Renal cortex interstitium (tissue), 11 donors: ENCODE measurements at regions not wholly inside any gene's neighbourhood (a gene's known extent, or its start where the extent isn't known, plus 50 kb on each side); places are given as distances from the start of the nearest gene placed in this dataset.
"Not testable (repeated sequence)": the region's sequence is repeated elsewhere in the genome, so short reads cannot be mapped to it uniquely, and the experiment has no call there.

ENCODE experiments used
- DNase-seq, 11 donors: peaks; one replicate each; pipeline ENCODE4 v3.0.0-alpha.2; 2013; ENCODE audit warnings: low read depth in 9 of 11, low spot score in 4 of 11; ENCODE audit errors: extremely low read depth in 1 of 11

- no peak for DNase-seq
These were observed 166.3 kb upstream of the DTNBP1 start for GRCh38 chr6:15829156-15829555.

DNA sequence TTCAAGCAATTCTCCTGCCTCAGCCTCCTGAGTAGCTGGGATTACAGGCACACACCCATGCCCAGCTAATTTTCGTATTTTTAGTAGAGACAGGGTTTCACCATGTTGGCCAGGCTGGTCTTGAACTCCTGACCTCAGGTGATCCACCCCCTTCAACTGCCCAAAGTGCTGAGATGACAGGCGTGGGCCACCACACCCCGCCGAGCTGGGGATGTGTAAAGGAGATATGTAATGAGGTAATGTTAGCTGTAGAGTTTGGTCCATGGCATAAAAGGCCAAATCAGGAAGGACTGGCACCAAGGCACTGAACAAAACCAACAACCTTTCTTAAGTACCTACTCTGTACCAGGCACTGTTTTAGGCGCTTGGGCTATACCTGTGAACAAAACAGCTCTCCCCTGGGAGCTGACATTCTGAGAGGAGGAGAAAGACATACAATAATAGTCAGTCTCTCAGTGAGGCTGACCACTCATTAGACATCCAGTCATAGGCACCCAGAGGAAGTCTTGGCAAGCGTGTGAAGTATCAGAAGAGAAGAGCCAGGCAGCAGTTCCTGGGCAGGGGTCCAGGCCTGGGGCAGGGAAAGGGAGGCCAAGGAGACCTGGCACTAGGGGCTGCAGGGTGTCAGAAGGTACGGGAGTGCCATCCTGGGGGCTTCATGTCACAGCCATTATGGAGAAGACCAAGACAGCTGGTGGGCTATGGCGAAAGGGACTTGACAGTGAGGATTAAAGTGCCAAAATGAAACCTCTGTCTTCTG, 164.8 kb upstream of the DTNBP1 start:
- no peak for DNase-seq

DNA sequence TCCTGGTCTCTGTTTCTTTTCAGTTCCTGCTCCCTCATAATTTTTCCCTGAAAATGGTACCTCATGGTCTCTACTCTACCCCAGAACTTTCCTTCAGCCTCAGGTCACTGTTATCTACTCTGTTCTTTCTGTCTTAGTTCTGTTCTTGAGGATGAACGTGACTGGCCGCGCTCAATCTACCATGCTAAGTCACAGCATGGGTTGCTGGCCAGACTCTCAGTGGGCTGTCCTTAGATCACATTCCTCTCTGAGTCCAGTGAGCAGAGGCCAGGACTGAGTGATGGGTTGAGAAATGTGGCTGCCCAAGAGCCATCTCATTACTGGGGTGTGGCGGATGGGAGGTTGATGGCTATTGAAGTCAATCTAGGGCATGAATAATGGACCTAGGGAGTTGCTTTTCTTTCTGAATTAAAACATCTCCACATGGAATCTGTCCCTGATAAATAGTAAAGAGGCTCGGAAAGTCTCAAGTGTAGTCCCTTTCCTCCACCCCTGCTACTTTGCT, 164.0 kb upstream of the DTNBP1 start:
- no peak for DNase-seq

DNA sequence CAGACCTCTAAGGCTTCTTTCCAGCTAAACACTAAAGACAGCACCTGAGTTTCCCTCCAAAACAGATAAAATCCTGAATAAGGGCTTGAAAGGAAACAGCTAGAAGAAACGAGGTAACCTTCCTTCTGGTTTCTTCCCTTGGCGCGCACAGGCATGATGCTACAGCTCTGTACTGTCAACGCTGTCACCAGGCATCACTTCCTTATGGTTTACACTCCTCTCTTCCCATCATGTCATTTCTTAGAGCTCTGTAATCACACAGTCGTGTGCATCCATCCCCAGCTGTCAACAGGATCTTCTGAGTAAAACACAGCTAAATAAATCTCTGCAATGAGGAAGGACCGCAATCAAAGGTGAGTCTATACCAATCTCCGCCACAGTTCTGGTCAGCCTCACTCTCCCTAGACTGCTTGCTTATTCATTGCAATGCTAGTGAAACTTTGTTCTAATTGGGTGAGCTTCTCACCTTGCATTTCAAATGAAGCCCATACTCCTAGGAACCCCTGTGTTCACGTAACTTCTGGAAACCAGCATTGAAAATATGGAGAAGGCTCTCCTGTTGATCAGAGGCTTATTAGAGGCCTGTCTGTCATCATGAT, 162.6 kb upstream of the DTNBP1 start:
- no peak for DNase-seq

DNA sequence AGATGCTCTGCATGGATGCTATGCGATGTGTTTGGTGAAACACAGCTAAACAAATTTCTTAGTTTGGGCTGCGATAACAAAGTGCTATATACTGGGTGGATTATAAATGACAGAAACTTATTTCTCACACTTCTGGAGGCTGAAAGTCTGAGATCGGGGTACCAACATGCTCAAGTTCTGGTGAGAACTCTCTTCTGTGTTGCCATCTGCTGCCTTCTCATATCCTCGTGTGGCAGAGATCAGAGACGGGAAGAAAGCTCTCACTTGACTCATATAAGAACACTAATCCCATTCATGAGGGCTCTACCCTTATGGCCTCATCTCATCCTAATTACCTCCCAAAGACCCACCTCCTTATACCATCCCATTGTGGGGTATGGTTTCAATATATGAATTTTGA, 162.0 kb upstream of the DTNBP1 start:
- no peak for DNase-seq

DNA sequence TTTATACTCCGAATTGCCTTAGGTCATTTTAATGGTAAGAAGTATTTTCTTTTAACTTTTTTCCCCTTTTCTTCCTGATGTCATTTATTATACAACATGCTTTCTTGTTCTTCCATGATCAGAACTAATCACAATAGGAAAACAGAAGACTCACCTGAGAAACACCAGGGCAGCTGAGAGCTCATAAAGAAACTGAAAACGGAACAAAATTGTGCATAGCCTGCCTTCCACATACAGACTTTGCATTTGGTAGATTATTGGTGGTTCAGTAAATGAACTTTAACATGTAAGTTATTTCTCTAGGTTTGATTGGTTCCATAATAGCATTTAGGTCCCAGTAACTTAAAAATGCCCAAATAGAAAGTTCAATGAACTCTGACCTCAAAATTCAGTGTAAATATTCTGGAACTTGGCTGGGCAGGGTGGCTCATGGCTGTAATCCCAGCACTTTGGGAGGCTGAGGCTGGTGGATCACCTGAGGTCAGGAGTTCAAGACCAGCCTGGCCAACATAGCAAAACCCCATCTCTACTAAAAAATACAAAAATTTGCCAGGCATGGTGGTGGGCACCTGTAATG, 161.1 kb upstream of the DTNBP1 start:
- no peak for DNase-seq

DNA sequence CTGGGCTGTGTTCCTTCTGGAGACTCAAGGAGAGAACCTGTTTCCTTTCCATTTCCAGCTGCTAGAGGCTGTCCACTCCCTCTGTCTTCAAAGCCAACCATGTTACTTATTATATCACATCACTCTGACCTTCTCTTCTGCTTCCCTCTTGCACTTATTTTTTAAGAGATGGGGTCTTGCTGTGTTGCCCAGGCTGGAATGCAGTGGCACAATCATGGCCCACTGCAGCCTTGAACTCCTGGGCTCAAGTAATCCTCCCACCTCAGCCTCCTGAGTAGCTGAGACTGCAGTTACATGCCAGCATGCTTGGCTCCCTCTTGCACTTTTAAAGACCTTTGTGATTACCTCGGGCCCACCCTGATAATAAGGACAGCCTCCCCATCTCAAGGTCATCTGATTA, 160.0 kb upstream of the DTNBP1 start:
- DNase-seq = no peak

- no peak for DNase-seq
These were observed 157.0 kb upstream of the DTNBP1 start for GRCh38 chr6:15819841-15820240.

DNA sequence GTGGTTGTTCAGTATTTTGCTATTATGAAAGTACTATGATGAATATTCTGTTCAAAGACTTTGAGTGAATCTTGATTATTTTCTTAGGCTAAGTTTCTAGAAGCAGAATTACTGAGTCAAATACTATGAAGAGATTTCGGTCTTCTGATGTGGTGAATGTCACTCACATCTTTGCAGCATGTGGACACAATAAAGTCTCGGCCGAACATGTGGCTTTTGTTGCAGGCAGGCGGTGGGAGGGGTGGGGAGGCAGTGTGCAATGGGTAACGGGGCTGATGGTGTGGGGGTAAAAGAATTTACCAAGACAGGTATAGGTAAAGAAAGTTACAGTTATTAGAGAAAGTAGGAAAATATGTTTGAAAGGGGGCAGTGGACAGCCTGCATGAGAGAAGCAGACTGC, 156.4 kb upstream of the DTNBP1 start:
- DNase-seq = no peak

GRCh38 chr6:15818491-15818890, 155.7 kb upstream of the DTNBP1 start:
- no peak for DNase-seq

DNA sequence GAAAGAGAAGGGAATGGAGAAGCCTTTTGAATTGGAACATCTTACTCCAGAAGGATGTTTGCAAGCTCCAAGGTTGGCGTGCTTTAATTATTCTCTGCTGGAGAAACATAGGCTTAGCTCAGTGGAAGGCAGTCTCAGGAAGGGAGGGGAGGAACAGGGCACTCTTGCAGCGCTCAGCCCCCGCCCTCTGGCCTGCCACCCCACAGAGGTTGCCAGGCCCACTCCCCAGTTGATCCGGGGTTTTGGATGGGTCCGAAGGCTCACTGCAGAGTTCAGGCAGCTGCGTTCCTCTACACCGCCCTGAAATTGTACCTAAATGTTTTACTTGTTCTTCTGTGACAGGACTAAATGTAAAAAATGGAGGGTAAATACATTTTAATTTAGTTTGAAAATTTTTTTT, 155.2 kb upstream of the DTNBP1 start:
- no peak for DNase-seq

DNA sequence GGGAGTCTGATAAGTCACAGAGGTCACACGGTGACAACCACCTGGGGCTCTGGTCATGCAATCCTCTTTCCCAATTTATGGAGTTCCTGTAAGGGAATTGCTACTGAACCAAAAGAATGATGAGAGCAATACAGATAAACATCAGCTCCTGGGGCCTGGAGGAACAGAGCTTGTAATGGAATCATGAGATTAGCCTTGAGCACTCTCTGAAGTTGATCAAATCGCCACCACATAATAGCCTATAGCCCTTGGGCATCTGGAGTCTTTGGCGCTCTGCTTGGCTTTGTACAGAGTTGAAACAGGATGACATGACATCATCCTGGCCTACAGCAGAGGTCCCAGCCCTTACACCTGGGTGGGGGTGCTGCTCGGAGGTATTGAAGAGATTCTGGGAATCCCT, 154.3 kb upstream of the DTNBP1 start:
- no peak for DNase-seq

GRCh38 chr6:15816661-15817060, 153.8 kb upstream of the DTNBP1 start:
- no peak for DNase-seq

- DNase-seq = not testable (repeated sequence)
These were observed 150.9 kb upstream of the DTNBP1 start for GRCh38 chr6:15813698-15814097.

DNA sequence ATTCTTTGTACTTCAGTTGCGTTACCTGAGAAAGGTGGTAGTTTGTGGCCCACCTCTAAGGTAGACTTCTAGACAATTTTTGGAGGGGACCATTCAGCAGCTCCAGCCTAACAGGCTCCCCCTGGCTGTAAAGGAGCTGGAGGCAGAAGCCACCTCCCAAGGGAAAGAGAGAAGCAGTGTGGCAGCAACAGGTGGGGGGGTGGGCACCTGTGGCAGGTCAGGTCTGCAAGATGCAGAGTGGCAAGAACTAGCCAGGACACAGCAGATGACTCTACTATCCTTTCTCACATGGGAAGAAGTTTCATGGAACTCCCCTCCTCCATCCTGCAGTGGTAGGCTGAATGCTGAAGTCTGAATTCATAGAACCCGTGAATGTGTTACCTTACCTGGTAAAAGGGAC, 148.3 kb upstream of the DTNBP1 start:
- no peak for DNase-seq

GRCh38 chr6:15810618-15811017, 147.8 kb upstream of the DTNBP1 start:
- no peak for DNase-seq

GRCh38 chr6:15809367-15809766, 146.5 kb upstream of the DTNBP1 start:
- DNase-seq = no peak

DNA sequence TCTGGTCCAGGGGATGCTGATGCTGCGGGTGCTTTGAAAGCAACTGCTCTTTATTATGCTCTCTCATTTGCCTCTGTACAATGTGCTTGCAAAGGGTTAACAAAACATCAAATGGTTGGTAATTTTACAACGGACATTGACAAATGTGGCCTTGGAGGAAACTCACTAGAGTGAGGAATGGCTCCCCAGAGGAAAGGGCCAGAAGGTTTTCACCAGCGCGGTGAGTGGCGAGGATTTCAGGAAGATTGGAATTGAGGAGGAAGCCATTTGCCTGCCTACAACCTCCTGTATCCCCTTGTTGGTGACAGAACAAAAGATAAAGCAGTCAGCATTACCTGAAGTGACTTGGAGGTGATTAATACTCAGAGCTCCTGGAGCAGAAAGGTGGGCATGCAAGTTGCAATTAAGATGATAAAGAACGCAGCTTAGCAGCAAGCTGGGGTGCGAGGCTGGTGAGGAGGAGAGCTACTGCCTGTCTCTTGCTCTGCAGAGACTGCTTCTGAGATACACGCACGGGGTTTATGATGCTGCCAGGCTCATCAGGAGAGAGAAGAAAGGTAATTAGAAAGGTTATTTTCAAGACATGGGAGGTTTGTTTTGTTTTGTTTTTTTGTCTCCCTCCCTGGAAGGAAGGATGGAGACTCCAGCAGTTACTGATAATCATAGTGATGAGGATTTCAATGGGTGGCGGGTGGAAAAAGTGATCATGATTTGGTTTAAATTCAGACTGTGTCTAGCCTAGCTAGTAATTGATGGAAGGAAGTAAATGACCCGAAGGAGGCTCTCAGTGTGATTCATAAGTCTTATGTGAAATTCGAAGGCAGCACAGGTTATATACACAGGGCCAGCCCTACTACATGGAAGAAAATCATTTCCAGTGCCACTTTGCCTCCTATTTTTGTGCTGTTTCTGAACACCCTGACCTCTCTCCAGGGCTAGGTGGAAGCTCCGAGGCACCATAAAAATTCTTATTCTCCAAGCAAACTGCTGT, 141.6 kb upstream of the DTNBP1 start:
- peak in 4 of 11 donors; percentile 23 to 45 (median 34) for DNase-seq

GRCh38 chr6:15802466-15802865, 139.6 kb upstream of the DTNBP1 start:
- DNase-seq = no peak
